Bronchial epithelial cell (primary cell): ENCODE measurements at regions not wholly inside any gene's neighbourhood (a gene's known extent, or its start where the extent isn't known, plus 50 kb on each side); places are given as distances from the start of the nearest gene placed in this dataset.

Experiments
- DNase-seq: peaks from one replicate; pipeline ENCODE4 v3.0.0-alpha.2; 2010; ENCODE audit warnings: low read depth
- FAIRE-seq: peaks from 2 replicates; lab custom pipeline; 2011; peaks lifted over from hg19 to GRCh38; lab: Jason Lieb, UNC
- H3K27me3 ChIP-seq: 2 replicates; pipeline ENCODE4 v1.5.1; 2011; ENCODE audit warnings: low read length; ENCODE audit not compliant: control insufficient read depth, insufficient read depth
- H3K36me3 ChIP-seq: 2 replicates; pipeline ENCODE4 v1.5.1; 2011; ENCODE audit warnings: low read length; ENCODE audit not compliant: control insufficient read depth, insufficient read depth
- H3K4me3 ChIP-seq: 2 replicates; pipeline ENCODE4 v1.5.1; 2011; ENCODE audit warnings: mild to moderate bottlenecking, low read depth, low read length, control low read depth
- TF ChIP-seq, protein P1 (sequence below): IDR thresholded peaks from 2 replicates; pipeline ENCODE4 v1.5.1; 2011; ENCODE audit warnings: mild to moderate bottlenecking, moderate library complexity, low read length, control low read depth, inconsistent platforms; ENCODE audit not compliant: insufficient read depth, severe bottlenecking

DNA sequence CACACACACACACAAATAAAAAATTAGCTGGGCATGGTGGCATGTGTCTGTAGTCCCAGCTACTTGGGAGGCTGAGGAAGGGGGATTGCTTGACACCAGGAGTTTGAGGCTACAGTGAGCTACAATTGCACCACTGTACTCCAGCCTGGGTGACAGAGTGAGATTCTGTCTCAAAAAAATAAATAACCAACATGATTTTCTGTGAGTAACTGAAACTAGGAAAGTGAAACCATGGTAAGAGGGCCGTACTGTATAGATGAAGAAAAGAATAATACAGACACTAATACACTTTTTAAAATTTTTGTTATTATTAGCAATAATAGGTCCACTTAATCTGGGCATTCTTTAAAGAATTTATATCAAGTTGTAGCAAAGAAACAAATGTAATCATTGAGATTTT lies 170.9 kb downstream of the HGF start:
- no peak for FAIRE-seq
- TF ChIP-seq, protein P1, sequence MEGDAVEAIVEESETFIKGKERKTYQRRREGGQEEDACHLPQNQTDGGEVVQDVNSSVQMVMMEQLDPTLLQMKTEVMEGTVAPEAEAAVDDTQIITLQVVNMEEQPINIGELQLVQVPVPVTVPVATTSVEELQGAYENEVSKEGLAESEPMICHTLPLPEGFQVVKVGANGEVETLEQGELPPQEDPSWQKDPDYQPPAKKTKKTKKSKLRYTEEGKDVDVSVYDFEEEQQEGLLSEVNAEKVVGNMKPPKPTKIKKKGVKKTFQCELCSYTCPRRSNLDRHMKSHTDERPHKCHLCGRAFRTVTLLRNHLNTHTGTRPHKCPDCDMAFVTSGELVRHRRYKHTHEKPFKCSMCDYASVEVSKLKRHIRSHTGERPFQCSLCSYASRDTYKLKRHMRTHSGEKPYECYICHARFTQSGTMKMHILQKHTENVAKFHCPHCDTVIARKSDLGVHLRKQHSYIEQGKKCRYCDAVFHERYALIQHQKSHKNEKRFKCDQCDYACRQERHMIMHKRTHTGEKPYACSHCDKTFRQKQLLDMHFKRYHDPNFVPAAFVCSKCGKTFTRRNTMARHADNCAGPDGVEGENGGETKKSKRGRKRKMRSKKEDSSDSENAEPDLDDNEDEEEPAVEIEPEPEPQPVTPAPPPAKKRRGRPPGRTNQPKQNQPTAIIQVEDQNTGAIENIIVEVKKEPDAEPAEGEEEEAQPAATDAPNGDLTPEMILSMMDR, result no peak
- Histone ChIP-seq H3K36me3 (no peaks in the 10 kb centered on the region), H3K27me3 (no peaks in the 10 kb centered on the region), H3K4me3 (no peak overlapping the region)
- no peak for DNase-seq

- H3K27me3 ChIP-seq, result no peaks in the 10 kb centered on the region
- TF ChIP-seq, protein P1, result no peak
- H3K36me3 ChIP-seq, result no peaks in the 10 kb centered on the region
- DNase-seq (no peak), FAIRE-seq (no peak)
- no peak overlapping the region for H3K4me3 ChIP-seq
Observed at GRCh38 chr7:81594767-81595166, 175.1 kb downstream of the HGF start.

DNA sequence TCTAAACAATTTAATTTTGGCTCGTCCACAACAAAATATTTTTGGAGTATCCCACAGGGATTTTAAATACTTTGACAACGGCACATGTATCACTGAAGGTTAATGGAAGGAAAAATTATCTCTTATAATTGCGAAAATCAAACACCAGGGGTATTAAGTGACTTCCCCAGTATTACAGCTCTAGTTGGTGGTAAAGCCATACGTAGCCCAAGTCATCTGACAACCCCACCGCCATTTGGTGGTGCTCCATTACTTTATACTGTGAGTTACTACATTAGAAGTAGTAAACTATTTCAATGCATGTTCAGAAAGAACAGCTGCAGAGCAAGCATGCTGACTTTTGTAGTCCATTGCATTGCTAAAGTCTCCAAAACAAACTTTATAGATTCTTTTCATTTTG lies 179.7 kb downstream of the HGF start:
- TF ChIP-seq, protein P1, result no peak
- FAIRE-seq (no peak), DNase-seq (no peak)
- Histone ChIP-seq H3K27me3 (no peaks in the 10 kb centered on the region), H3K4me3 (no peak overlapping the region), H3K36me3 (no peaks in the 10 kb centered on the region)

GRCh38 chr7:81584667-81585066 lies 185.2 kb downstream of the HGF start:
- Histone ChIP-seq H3K27me3 (no peaks in the 10 kb centered on the region), H3K4me3 (no peak overlapping the region), H3K36me3 (no peaks in the 10 kb centered on the region)
- TF ChIP-seq, protein P1, result no peak
- DNase-seq (no peak), FAIRE-seq (no peak)

GRCh38 chr7:81583882-81584533 lies 185.8 kb downstream of the HGF start:
- TF ChIP-seq, protein P1, result no peak
- H3K27me3 ChIP-seq, result no peaks in the 10 kb centered on the region
- DNase-seq (no peak), FAIRE-seq (no peak)
- no peak overlapping the region for H3K4me3 ChIP-seq
- no peaks in the 10 kb centered on the region for H3K36me3 ChIP-seq

DNA sequence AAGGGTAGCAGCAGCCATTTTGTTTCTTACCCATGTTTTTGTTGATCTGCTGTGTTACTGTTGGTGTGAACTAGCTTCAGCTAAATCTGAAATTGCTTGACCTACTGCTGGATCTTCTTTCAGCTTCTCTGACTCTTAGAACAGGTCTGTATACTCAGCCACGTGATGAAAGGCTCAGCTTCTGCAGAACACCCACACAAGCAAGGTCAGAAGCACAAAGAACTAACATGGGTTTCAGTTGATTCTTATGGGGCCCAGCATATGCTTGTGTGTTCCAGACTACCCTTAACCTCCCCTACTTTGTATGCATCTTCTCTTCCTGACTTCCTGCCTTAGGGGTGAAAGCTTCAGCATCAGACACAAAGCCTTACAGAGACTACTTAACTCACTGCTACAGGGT lies 186.8 kb downstream of the HGF start:
- Histone ChIP-seq H3K4me3 (no peak overlapping the region), H3K27me3 (no peaks in the 10 kb centered on the region), H3K36me3 (no peaks in the 10 kb centered on the region)
- FAIRE-seq, result no peak
- no peak for DNase-seq
- TF ChIP-seq, protein P1, result no peak
